ENCODE measurements at regions not wholly inside any gene's neighbourhood (a gene's known extent, or its start where the extent isn't known, plus 50 kb on each side); places are given as distances from the start of the nearest gene placed in this dataset.

- no peak overlapping the region for H3K4me3 ChIP-seq (ENCODE audit: low read depth, low read length)
- no peak for TF ChIP-seq CTCF (IDR thresholded peaks at IDR 0.05; ENCODE audit: insufficient read depth, low read length)
- DNase-seq (ENCODE audit: low read depth): no peak
Measured at GRCh38 chr6:39995633-39996032, 61.4 kb upstream of the MOCS1 start.

- DNase-seq (ENCODE audit: low read depth): no peak
- H3K4me3 ChIP-seq (ENCODE audit: low read depth, low read length): no peak overlapping the region
- no peak for TF ChIP-seq CTCF (IDR thresholded peaks at IDR 0.05; ENCODE audit: insufficient read depth, low read length)
Measured at GRCh38 chr6:39992861-39993622, 58.8 kb upstream of the MOCS1 start.

Data from fibroblast of the aortic adventitia (primary cell).